ENCODE measurements at regions not wholly inside any gene's neighbourhood (a gene's known extent, or its start where the extent isn't known, plus 50 kb on each side); places are given as distances from the start of the nearest gene placed in this dataset.
A peak's percentile ranks its signal among the peaks of the same experiment; 100 is the strongest.

GRCh38 chr6:169165561-169166300 is 87.9 kb downstream of the THBS2 start:
- no peak for DNase-seq (ENCODE audit: low read depth, low spot score)
- in situ Hi-C loops (cut with HindIII; ENCODE audit: low pct_unique_long_range_greater_than_20kb, low sequenced_read_pairs), result no loop called here

- in situ Hi-C loops (cut with HindIII; ENCODE audit: low pct_unique_long_range_greater_than_20kb, low sequenced_read_pairs), result no loop called here
- DNase-seq (ENCODE audit: low read depth, low spot score), result no peak
Observed at GRCh38 chr6:169164986-169165385, 88.7 kb downstream of the THBS2 start.

GRCh38 chr6:169164451-169164850 is 89.2 kb downstream of the THBS2 start:
- in situ Hi-C loops (cut with HindIII; ENCODE audit: low pct_unique_long_range_greater_than_20kb, low sequenced_read_pairs), result no loop called here

GRCh38 chr6:169163411-169163901 is 90.2 kb downstream of the THBS2 start:
- no peak for DNase-seq (ENCODE audit: low read depth, low spot score)
- in situ Hi-C loops (cut with HindIII; ENCODE audit: low pct_unique_long_range_greater_than_20kb, low sequenced_read_pairs), result no loop called here

More at GRCh38 chr6:169164451-169164850, 89.2 kb downstream of the THBS2 start:
- DNase-seq (ENCODE audit: low read depth, low spot score), result no peak

GRCh38 chr6:169162752-169163407 is 90.8 kb downstream of the THBS2 start:
- in situ Hi-C loops (cut with HindIII; ENCODE audit: low pct_unique_long_range_greater_than_20kb, low sequenced_read_pairs), result no loop called here

GRCh38 chr6:169162249-169162648 is 91.4 kb downstream of the THBS2 start:
- no peak for DNase-seq (ENCODE audit: low read depth, low spot score)
- in situ Hi-C loops (cut with HindIII; ENCODE audit: low pct_unique_long_range_greater_than_20kb, low sequenced_read_pairs), result no loop called here

More at GRCh38 chr6:169162752-169163407, 90.8 kb downstream of the THBS2 start:
- peak; percentile 43 for DNase-seq (ENCODE audit: low read depth, low spot score)

GRCh38 chr6:169161572-169162167 is 92.0 kb downstream of the THBS2 start:
- no peak for DNase-seq (ENCODE audit: low read depth, low spot score)

GRCh38 chr6:169160855-169161560 is 92.6 kb downstream of the THBS2 start:
- in situ Hi-C loops (cut with HindIII; ENCODE audit: low pct_unique_long_range_greater_than_20kb, low sequenced_read_pairs), result no loop called here

More at GRCh38 chr6:169161572-169162167, 92.0 kb downstream of the THBS2 start:
- in situ Hi-C loops (cut with HindIII; ENCODE audit: low pct_unique_long_range_greater_than_20kb, low sequenced_read_pairs), result no loop called here

GRCh38 chr6:169160091-169160854 is 93.4 kb downstream of the THBS2 start:
- DNase-seq (ENCODE audit: low read depth, low spot score), result no peak
- in situ Hi-C loops (cut with HindIII; ENCODE audit: low pct_unique_long_range_greater_than_20kb, low sequenced_read_pairs), result no loop called here

More at GRCh38 chr6:169160855-169161560, 92.6 kb downstream of the THBS2 start:
- no peak for DNase-seq (ENCODE audit: low read depth, low spot score)

- DNase-seq (ENCODE audit: low read depth, low spot score), result no peak
- in situ Hi-C loops (cut with HindIII; ENCODE audit: low pct_unique_long_range_greater_than_20kb, low sequenced_read_pairs), result no loop called here
Observed at GRCh38 chr6:169159331-169159730, 94.3 kb downstream of the THBS2 start.

- in situ Hi-C loops (cut with HindIII; ENCODE audit: low pct_unique_long_range_greater_than_20kb, low sequenced_read_pairs), result no loop called here
Observed at GRCh38 chr6:169158691-169159090, 95.0 kb downstream of the THBS2 start.

GRCh38 chr6:169158174-169158573 is 95.5 kb downstream of the THBS2 start:
- in situ Hi-C loops (cut with HindIII; ENCODE audit: low pct_unique_long_range_greater_than_20kb, low sequenced_read_pairs), result no loop called here
- DNase-seq (ENCODE audit: low read depth, low spot score), result no peak

More at GRCh38 chr6:169158691-169159090, 95.0 kb downstream of the THBS2 start:
- DNase-seq (ENCODE audit: low read depth, low spot score), result no peak

GRCh38 chr6:169157197-169158148 is 96.2 kb downstream of the THBS2 start:
- no peak for DNase-seq (ENCODE audit: low read depth, low spot score)
- in situ Hi-C loops (cut with HindIII; ENCODE audit: low pct_unique_long_range_greater_than_20kb, low sequenced_read_pairs), result no loop called here

- no peak for DNase-seq (ENCODE audit: low read depth, low spot score)
- in situ Hi-C loops (cut with HindIII; ENCODE audit: low pct_unique_long_range_greater_than_20kb, low sequenced_read_pairs), result no loop called here
Observed at GRCh38 chr6:169156793-169157147, 96.9 kb downstream of the THBS2 start.

GRCh38 chr6:169156108-169156792 is 97.4 kb downstream of the THBS2 start:
- in situ Hi-C loops (cut with HindIII; ENCODE audit: low pct_unique_long_range_greater_than_20kb, low sequenced_read_pairs), result no loop called here
- no peak for DNase-seq (ENCODE audit: low read depth, low spot score)

GRCh38 chr6:169155481-169155880 is 98.2 kb downstream of the THBS2 start:
- in situ Hi-C loops (cut with HindIII; ENCODE audit: low pct_unique_long_range_greater_than_20kb, low sequenced_read_pairs), result no loop called here
- DNase-seq (ENCODE audit: low read depth, low spot score), result no peak

Data from SK-MEL-5 (cell line).